GM21737 (cell line): ENCODE measurements at regions not wholly inside any gene's neighbourhood (a gene's known extent, or its start where the extent isn't known, plus 50 kb on each side); places are given as distances from the start of the nearest gene placed in this dataset.
"Not testable (repeated sequence)": the region's sequence is repeated elsewhere in the genome, so short reads cannot be mapped to it uniquely, and the experiment has no call there.

Source experiments
- ATAC-seq: cut with Tn5 transposase; IDR thresholded peaks from one replicate; pipeline ENCODE4 v1.9.1; 2021; ENCODE audit warnings: mild to moderate bottlenecking, moderate library complexity; ENCODE audit not compliant: unreplicated experiment

- no peak for ATAC-seq
Observed at GRCh38 chr7:47093320-47094234, 488.3 kb downstream of the TNS3 start.

DNA sequence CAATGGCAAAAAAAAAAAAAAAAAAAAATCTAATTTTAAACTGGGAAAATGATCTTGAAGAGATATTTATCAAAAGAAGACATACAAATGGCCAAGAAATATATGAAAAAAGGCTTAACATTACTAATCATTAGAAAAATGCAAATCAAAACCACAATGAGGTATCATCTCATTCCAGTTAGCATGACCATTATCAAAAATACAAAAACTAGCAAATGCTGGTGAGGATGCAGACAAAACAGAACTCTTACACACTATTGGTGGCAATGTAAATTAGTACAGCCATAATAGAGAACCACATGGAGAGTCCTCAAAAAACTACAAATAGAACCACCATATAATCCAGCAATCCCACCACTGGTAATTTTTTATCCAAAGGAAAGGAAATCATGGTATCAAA, 489.6 kb downstream of the TNS3 start:
- no peak for ATAC-seq

DNA sequence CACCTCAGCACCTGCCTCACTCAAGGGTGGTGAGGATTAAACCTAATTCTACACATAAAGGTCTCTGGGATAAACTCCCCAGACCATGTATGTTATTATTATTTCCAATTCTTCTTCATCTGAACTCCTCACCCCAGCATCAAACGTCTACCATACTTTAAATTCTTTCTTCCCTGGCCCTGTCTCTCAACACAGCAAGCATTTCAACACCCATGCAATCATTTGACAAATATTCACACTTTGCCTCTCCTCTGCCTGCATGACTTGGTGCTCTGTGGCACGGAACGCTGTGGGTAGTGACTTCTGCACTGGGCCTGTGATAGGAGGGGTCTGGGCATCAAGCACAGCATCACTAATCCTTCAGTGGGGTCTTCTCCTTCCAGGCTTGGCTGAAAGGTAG, 490.8 kb downstream of the TNS3 start:
- no peak for ATAC-seq

GRCh38 chr7:47089461-47089860, 492.4 kb downstream of the TNS3 start:
- ATAC-seq: no peak

DNA sequence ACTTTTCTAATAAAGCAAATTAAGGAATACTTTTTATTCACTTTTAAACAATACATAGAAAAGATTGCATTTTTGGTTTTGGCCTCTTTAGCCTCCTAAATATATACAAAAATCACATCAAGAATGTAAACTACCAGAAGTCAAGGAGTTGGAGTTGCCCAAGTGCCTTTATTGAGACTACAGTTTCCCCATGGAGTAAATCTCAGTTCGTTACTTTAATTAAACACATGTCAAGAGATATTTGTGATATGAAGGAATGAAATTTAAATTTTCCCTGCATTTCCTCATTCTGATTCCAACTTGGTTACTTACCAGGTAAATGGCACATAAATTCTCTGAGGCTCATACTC, 492.9 kb downstream of the TNS3 start:
- ATAC-seq: no peak

GRCh38 chr7:47088329-47089067, 493.4 kb downstream of the TNS3 start:
- peak; percentile 77 for ATAC-seq

- ATAC-seq: no peak
Observed at GRCh38 chr7:47087866-47088265, 494.0 kb downstream of the TNS3 start.

DNA sequence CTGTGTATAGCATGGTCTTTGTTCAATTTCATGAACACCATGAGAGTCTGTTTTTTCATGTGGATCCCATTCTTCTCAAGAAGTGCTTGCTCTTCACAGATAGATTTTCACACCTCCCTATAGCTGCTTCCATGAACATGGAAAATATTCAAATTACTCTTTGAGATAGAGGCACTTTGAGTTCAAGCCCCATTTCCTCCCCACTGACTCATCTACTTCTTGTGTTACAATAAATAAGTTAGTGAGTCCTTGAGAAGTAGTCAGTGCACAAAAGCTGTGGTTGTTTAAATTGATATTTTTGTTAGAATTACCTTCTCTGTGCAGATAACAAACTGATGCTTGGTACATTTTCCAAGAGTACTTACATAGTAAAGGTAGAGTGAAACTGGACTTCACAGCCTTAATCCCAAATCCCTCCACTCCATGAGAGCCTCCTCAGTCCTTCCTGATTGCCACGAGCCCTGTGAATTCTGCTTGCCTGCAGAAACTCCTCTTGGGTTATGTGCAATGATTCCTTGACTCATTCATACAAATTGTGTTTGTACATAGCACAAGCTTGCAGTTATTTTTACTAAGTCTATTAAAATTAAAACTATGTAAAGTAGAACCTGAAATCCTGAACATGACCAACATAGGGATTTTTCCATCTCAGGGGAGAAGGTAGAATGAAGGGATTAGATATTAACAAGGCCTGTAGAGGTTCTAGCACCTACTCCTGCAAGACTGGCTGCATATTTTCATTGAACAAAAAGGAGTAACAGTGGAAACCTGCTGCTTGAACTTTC, 496.2 kb downstream of the TNS3 start:
- ATAC-seq: no peak

DNA sequence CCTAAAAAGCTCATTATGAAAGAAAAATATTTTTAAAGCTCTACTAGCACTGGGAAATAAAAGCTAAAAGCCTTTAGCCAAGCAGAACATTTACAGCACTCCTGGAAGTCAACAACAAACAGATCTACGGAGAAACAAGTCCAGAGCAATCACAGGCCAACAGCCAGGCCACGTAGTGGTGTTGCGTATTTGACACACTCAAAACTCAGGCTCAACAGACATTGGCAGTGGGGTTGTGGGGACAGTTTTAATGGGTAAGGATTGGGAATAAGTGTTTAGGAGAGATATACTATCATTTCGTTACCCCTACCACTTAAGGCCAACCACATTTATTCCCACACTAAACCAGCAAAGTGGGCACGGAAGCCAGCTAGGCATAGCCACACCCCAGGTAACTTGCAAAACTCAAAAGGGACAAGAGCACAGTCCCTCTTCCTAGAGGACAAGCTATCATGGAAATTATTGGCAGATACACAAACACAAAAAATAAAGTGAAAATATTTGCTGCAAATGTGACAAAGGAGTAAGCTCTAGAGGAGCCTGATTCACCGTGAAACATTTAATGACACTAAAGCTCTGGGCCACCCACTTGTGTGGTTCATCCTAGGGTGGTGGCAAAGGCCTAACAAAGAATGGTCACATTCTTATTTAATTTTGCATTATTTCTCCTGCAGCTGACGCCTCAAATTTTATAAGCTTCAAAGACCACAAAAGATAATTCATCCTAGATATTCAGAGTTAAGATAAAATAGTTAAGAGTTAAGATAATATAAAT, 498.2 kb downstream of the TNS3 start:
- no peak for ATAC-seq

- ATAC-seq: no peak
Observed at GRCh38 chr7:47080816-47081215, 501.1 kb downstream of the TNS3 start.

GRCh38 chr7:47078241-47078640, 503.7 kb downstream of the TNS3 start:
- ATAC-seq: no peak

GRCh38 chr7:47074702-47075153, 507.2 kb downstream of the TNS3 start:
- ATAC-seq: no peak

GRCh38 chr7:47073284-47073683, 508.6 kb downstream of the TNS3 start:
- no peak for ATAC-seq

DNA sequence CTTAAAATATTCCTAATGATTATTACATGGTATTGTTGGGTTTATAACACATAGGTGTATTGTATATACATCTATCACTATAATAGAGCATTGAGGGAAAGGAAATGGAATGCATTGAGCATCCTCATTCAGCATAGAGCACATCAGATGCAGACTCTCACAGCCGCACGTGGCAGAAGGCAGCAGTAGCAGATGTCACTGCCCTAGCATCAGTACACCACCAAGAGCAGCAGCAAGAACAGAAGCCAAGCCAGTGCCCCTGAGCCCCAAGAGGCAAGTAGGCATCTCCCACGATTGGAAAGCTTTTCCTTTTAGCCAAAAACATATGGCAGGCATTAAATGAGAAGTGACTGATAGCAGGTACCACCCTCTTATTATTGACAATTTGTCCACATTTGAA, 510.0 kb downstream of the TNS3 start:
- ATAC-seq: no peak

DNA sequence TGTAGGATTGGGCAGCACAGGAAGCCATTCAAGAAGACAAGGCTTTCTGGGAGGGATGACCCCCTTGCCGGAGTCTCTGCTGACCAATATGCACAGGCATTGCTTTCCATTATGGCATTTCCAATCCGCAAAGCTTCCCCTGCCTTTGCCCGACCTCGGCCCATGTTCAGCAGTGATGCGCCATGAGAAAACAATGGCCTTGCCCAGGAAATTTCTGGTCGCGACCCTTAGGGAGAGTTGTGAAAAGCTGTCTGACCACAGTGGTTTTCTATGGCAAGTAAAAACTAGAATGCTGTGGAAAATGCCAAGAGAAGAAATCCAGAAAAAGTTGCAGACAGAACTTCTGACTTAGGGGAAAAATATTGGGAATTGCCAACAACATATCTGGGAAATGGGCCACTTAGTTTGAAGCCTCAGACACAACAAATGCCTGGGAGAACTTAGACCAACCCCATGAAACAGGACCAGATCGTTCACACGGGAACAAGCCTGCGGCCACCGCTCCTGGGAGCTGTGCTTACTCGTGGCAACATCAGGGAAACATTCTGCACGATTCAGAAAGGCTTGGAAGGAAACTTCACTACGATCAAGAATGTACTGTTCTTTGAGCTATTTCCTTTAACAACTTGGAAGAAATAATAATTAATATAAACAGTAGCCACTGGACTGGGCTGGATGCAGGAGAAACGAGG, 512.4 kb downstream of the TNS3 start:
- no peak for ATAC-seq

DNA sequence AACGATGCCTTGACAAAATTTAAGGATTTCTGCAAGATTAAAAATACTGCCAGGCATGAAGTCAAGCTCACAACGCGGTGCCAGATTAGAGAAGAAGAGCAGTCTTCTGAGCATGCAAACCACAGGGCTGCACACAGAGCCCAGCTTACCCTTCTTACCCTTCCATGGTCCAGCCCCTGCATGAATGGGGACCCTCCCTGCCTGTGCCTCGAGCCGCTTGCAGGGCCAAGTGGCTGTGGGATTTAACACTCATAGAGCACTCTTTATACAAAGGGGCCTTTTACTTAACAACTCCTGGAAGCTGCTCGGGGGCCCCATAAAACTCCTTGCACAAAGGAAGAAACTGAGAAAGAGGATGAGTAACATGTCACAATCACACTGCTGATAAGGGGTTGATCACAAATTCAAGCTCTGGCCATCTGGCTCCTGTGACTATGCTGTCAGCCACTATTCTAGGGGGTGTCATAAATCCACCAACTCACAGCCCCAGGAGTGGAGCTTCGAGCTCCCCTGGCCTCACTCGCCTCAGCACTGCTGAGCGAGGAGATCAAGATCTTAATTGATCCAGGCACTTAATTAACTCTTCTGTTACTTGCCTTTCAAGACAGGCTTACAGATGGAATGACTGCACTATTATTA, 514.8 kb downstream of the TNS3 start:
- ATAC-seq: no peak

DNA sequence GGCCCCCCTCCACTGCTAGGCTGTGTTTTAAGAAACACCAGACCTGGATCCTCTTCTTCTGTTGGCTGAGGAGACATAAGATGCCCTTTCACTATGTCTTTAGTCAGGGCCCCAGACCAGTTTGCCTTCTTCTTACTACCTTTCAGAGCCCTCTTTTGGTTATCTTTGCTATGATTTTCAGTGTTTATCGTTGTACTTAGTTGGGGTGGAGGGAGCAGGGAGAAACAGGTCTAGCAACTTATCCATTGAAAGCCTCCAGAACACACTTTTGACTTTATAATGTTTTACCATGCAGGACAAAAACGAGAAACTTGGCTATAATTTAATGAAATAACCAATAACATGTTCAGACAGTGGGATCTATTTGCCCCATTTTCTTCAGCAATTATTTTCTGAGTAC, 525.2 kb downstream of the TNS3 start:
- ATAC-seq: no peak

DNA sequence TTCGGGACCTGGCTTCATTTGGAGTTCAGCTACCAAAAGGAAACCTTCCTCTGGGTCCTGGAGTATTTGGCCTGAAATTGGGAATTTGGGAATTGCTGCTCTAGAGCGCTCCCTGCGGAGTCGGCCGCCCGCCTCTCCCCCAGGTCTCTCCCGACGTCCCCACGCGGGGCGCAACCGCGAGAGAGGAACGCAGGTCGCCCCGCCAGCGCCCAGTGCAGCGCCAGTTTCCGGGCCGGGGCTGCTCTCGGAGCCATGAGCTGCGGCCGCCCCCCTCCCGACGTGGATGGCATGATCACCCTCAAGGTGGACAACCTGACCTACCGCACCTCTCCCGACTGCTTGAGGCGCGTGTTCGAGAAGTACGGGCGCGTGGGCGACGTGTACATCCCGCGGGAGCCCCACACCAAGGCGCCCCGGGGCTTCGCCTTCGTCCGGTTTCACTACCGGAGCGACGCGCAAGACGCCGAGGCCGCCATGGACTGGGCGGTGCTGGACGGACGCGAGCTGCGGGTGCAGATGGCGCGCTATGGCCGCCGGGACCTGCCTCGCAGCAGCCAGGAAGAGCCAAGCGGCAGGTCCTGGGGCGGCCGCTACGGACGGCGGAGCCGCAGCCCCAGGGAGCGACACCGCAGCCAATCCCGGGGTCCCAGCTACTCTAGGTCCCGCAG, 529.2 kb downstream of the TNS3 start:
- not testable (repeated sequence) for ATAC-seq

DNA sequence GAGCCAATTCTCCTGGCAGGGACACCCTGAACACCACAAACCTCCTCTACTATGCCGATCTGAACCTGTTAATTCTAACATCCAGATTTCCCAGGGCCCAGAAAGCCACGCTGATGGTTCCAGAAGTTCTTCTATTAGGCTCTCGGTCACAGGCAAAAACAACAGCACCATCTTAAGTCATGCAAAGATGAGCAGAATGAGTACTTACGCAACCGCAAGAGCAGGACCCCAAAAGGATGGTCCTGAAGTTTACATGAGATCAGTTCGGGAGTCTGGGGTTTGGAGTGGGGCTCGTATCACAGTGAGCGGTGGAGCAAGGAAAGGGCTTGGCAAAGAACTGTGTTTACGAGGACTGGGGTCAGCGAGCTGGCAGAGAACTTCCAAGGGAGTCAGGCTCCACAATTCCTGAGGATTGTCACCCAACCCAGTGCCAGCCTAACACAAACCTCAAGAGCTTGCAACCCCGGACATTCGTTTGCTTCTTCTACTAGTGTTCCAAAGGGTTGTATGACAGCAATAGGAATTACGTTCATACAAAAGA, 532.6 kb downstream of the TNS3 start:
- ATAC-seq: no peak
